Activated naive CD8-positive, alpha-beta T cell treated with anti-CD3 and anti-CD28 coated beads, Interleukin-2, amount 10 ng/mL, durations not matched to agents 7 days and 5 days (primary cell): ENCODE measurements at regions not wholly inside any gene's neighbourhood (a gene's known extent, or its start where the extent isn't known, plus 50 kb on each side); places are given as distances from the start of the nearest gene placed in this dataset.
A peak's percentile ranks its signal among the peaks of the same experiment; 100 is the strongest.

Experiments used
- ATAC-seq: fragments of 150-1000 bp; cut with Tn5 transposase; one replicate; pipeline ENCODE4 v1.10.0; 2021; ENCODE audit warnings: low read depth, moderate library complexity
- POLR2A ChIA-PET: fragments of 350-600 bp; sonication (Branson Sonifier 250); formaldehyde crosslinking; loops from one replicate; lab custom pipeline; 2021; ENCODE audit warnings: antibody characterized with exemption; lab: Charles Lee
- DNase-seq: peaks from one replicate; pipeline ENCODE4 v3.0.0; 2021
- H3K27ac Mint-ChIP-seq: one replicate; pipeline ENCODE4 v1.8.0; 2022; ENCODE audit warnings: mild to moderate bottlenecking, mixed read lengths
- H3K27me3 Mint-ChIP-seq: one replicate; pipeline ENCODE4 v1.8.0; 2022; ENCODE audit warnings: mild to moderate bottlenecking, moderate library complexity, mixed read lengths
- H3K36me3 Mint-ChIP-seq: one replicate; pipeline ENCODE4 v1.8.0; 2021; ENCODE audit warnings: mild to moderate bottlenecking, mixed read lengths
- H3K4me1 Mint-ChIP-seq: one replicate; pipeline ENCODE4 v1.8.0; 2021; ENCODE audit warnings: mixed read lengths
- H3K4me3 Mint-ChIP-seq: one replicate; pipeline ENCODE4 v1.8.0; 2022; ENCODE audit warnings: mild to moderate bottlenecking, moderate library complexity, mixed read lengths
- H3K9me3 Mint-ChIP-seq: one replicate; pipeline ENCODE4 v1.8.0; 2021; ENCODE audit warnings: mixed read lengths

DNA sequence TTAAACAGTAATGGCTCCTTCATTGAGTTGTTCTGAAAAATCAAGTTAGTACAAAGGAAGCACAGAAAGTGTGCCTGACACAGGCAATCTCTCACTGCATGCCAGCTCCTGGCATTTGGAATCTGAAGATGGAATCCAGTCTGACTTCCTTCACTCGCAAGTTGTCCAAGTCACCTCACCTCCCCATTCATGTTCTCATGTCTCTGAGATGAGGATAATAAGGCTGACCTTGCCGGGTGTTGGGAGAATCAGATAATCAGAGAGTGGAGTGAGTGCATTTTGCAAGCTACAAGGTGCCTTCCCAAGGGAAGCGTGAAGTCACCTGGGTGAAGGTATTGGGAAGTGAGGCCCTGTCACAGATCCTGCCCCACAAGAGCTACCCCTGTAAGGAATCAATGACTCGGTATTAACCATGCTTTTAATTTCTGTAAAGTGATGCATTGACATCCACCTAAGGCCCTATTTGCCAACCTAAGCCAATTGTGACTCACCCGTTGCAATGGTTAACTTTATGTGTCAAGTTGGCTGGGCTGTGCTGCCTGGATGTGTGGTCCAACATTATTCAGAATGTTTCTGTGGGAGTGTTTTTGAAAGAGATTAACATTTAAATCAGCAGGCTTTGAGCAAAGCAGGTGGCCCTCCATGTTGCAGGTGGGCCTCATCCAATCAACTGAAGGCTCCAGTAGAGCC is 62.5 kb upstream of the TARBP1 start:
- Mint-ChIP-seq H3K27ac (no peak overlapping the region), H3K9me3 (no peaks in the 10 kb centered on the region), H3K4me3 (no peak overlapping the region), H3K27me3 (no peaks in the 10 kb centered on the region), H3K36me3 (no peaks in the 10 kb centered on the region), H3K4me1 (peaks cover 34% of the 10 kb centered on the region)
- POLR2A ChIA-PET: no interaction called here
- ATAC-seq: no peak
- DNase-seq: no peak

DNA sequence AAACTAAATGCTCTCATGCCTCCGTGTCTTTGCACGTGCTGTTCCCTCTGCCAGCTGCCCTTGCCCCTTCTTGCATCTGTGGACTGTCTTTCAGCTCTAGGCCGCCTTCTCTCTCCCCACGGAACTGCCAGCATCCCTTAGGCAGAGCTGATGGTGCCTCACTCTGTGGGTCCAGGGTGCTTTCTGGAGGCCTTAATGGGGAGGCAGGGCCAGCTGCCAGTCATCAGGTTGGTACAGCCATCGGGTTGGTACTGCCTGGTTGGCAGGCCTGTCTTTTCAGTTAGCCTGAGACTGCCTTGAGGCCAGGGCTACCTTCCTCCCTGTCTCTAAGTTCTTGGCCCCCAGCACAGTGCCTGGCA is 61.4 kb upstream of the TARBP1 start:
- POLR2A ChIA-PET: interaction anchor here (0.8 kb wide), 1 partner anchor 10 kb away, joined by 3 read pairs; no protein-coding TSS in a partner anchor
- Mint-ChIP-seq H3K4me1 (peaks cover 28% of the 10 kb centered on the region), H3K4me3 (no peak overlapping the region), H3K9me3 (no peaks in the 10 kb centered on the region), H3K27ac (no peak overlapping the region), H3K27me3 (peaks cover 2% of the 10 kb centered on the region), H3K36me3 (no peaks in the 10 kb centered on the region)
- ATAC-seq (no peak), DNase-seq (no peak)

- no peaks in the 10 kb centered on the region for H3K36me3 Mint-ChIP-seq
- POLR2A ChIA-PET: interaction anchor here (0.8 kb wide), 1 partner anchor 10 kb away, joined by 3 read pairs; no protein-coding TSS in a partner anchor
- no peak for ATAC-seq
Measured at GRCh38 chr1:234539666-234540403, 60.9 kb upstream of the TARBP1 start.

DNA sequence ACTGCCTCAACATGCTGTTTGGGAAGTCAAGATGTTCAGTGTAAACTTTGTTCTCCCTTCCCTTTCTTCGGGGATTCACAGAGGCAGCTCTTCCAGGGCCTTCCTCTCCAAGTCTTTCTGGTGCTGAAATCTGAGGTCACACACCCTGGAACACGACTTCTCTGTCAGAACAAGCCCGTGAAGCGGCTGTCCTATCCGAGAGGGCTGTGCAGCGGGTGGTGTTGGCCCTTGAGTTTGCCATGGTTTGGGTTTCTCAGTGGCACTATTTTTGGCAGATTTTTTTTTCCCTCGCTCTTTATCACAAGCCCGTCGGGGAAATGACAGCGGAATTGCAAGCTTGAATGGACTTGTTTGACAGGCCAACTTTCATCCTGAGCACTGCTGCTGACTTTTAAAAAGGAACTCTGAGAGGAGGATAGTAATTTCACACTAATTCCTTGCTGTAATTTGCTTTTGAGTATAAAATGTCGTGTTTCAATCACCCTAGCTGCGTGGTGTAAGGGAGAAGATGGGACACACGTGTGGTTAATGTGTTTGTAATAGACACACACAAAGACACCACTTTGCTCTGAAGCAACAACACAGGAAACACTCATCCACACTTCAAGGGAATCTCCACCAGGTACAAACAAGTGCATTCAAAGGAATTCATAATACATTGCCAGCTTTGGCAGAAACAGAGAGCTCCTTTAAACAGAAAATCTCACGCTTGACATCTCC is 60.1 kb upstream of the TARBP1 start:
- POLR2A ChIA-PET: no interaction called here
- H3K4me3 Mint-ChIP-seq: no peak overlapping the region

More at GRCh38 chr1:234539666-234540403, 60.9 kb upstream of the TARBP1 start:
- no peaks in the 10 kb centered on the region for H3K9me3 Mint-ChIP-seq
- H3K27ac Mint-ChIP-seq: peak overlapping the region; percentile 8
- no peak overlapping the region for H3K4me3 Mint-ChIP-seq
- H3K27me3 Mint-ChIP-seq: peaks cover 2% of the 10 kb centered on the region
- H3K4me1 Mint-ChIP-seq: peaks cover 23% of the 10 kb centered on the region
- no peak for DNase-seq

GRCh38 chr1:234538062-234538731 is 59.2 kb upstream of the TARBP1 start:
- H3K27me3 Mint-ChIP-seq: peaks cover 2% of the 10 kb centered on the region
- no peaks in the 10 kb centered on the region for H3K9me3 Mint-ChIP-seq
- POLR2A ChIA-PET: no interaction called here
- peaks cover 8% of the 10 kb centered on the region for H3K4me1 Mint-ChIP-seq
- H3K36me3 Mint-ChIP-seq: no peaks in the 10 kb centered on the region
- ATAC-seq (no peak), DNase-seq (no peak)
- H3K27ac Mint-ChIP-seq: no peak overlapping the region
- no peak overlapping the region for H3K4me3 Mint-ChIP-seq

More for the DNA sequence above, 60.1 kb upstream of the TARBP1 start:
- Mint-ChIP-seq H3K27ac (peak overlapping the region; percentile 8), H3K9me3 (no peaks in the 10 kb centered on the region), H3K4me1 (peaks cover 16% of the 10 kb centered on the region), H3K36me3 (no peaks in the 10 kb centered on the region), H3K27me3 (peaks cover 2% of the 10 kb centered on the region)
- ATAC-seq: no peak
- no peak for DNase-seq

DNA sequence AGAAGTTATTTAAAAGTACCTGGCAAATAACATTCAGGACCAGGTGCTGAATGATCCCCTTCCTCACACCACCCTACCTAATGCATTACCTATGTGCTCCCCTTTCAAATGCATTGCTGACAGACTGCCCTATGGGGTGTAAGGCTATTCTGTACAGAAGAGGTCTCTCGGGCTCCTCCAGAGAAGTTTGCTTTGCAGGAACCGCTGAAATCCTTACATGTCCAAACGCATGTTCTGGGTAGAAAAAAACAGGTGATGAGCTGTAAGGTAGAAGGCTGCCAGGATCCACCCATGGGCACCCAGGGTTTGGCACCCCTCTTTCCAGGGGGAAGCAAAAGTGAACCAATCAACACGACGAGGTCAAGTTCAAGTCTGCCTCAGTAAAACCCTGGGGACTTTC is 58.3 kb upstream of the TARBP1 start:
- Mint-ChIP-seq H3K9me3 (no peaks in the 10 kb centered on the region), H3K4me1 (peaks cover 6% of the 10 kb centered on the region), H3K4me3 (no peak overlapping the region), H3K36me3 (no peaks in the 10 kb centered on the region), H3K27me3 (peaks cover 2% of the 10 kb centered on the region), H3K27ac (no peak overlapping the region)
- ATAC-seq (no peak), DNase-seq (no peak)
- POLR2A ChIA-PET: interaction anchor here (1.3 kb wide), 1 partner anchor 71 kb away, joined by 3 read pairs; no protein-coding TSS in a partner anchor

- no peaks in the 10 kb centered on the region for H3K9me3 Mint-ChIP-seq
- H3K4me1 Mint-ChIP-seq: peaks cover 6% of the 10 kb centered on the region
- no peaks in the 10 kb centered on the region for H3K36me3 Mint-ChIP-seq
- no peak for ATAC-seq
- POLR2A ChIA-PET: interaction anchor here (1.3 kb wide), 1 partner anchor 72 kb away, joined by 3 read pairs; no protein-coding TSS in a partner anchor
- H3K27ac Mint-ChIP-seq: no peak overlapping the region
- peaks cover 2% of the 10 kb centered on the region for H3K27me3 Mint-ChIP-seq
- DNase-seq: no peak
- no peak overlapping the region for H3K4me3 Mint-ChIP-seq
Measured at GRCh38 chr1:234536741-234537140, 57.8 kb upstream of the TARBP1 start.

GRCh38 chr1:234535763-234536515 is 57.0 kb upstream of the TARBP1 start:
- peaks cover 6% of the 10 kb centered on the region for H3K4me1 Mint-ChIP-seq
- no peaks in the 10 kb centered on the region for H3K36me3 Mint-ChIP-seq
- DNase-seq (peak; percentile 10), ATAC-seq (no peak)
- peaks cover 2% of the 10 kb centered on the region for H3K27me3 Mint-ChIP-seq
- no peaks in the 10 kb centered on the region for H3K9me3 Mint-ChIP-seq
- H3K4me3 Mint-ChIP-seq: no peak overlapping the region
- POLR2A ChIA-PET: interaction anchor here (0.6 kb wide), 1 partner anchor 550 kb away, joined by 4 read pairs; no protein-coding TSS in a partner anchor
- H3K27ac Mint-ChIP-seq: no peak overlapping the region

DNA sequence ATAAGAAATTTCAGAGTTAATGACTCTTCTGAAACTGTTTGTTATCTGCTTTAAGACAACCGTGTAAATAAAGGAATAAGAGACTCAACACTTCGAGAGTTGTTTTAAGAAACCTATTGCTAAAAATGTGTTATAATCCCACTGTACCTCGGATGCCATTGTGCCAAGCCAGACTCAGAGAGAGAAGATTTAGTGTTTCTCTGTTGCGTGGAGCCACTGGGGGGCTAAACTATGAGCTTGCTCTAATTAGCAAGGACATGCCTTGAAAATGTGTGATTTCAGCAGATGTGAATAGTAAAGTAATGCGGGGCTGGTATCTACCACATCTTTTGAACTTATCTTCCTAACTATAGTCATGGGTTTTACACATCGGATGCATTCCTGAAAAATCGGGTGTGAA is 56.2 kb upstream of the TARBP1 start:
- Mint-ChIP-seq H3K9me3 (no peaks in the 10 kb centered on the region), H3K27ac (no peak overlapping the region), H3K4me1 (peaks cover 6% of the 10 kb centered on the region), H3K27me3 (peaks cover 2% of the 10 kb centered on the region), H3K4me3 (no peak overlapping the region), H3K36me3 (no peaks in the 10 kb centered on the region)
- ATAC-seq (no peak), DNase-seq (no peak)
- POLR2A ChIA-PET: no interaction called here

- H3K27me3 Mint-ChIP-seq: peaks cover 2% of the 10 kb centered on the region
- H3K36me3 Mint-ChIP-seq: no peaks in the 10 kb centered on the region
- POLR2A ChIA-PET: no interaction called here
- no peak overlapping the region for H3K27ac Mint-ChIP-seq
- ATAC-seq (no peak), DNase-seq (no peak)
- no peaks in the 10 kb centered on the region for H3K9me3 Mint-ChIP-seq
- H3K4me1 Mint-ChIP-seq: peaks cover 10% of the 10 kb centered on the region
- H3K4me3 Mint-ChIP-seq: no peak overlapping the region
Measured at GRCh38 chr1:234533975-234534876, 55.2 kb upstream of the TARBP1 start.

DNA sequence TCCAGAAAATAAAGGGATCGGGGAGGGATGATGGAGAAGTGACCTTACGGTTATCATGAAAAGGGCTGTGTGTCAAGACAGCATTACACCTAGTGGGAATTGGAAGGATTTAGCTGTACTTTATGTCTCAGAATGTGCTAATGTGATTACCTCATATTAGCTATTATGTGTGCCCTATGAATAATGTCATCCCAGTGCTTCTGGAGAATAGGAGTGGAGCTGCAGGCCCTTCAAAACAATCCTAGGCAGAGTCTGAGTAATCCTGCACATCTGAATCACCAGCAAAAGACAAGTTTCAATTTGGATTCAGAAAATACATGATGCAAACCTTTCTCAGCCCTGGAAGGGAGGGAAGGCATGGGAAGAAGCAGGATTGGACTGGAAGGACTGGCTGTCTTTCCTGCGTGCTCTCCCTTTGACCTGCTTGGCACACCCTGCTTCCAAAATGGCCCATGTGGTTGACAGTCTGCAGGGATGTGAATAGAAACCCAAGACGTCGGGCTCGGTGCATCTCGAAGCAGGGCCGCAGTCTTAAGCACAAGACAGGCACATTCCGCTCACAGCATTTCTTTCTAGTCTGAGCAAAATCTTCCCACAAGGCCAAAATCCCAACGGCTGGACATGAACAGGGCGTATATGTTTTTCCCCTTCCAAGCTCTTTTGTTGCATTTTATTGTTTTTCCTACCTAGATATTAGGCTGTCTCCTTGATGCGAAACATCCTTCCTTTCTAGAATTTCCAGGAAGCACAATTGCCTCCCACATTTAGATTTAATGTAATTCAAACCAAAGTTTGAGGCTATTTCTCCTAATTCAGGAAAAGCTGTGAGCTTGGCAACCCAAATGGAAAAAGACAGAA is 54.3 kb upstream of the TARBP1 start:
- H3K4me3 Mint-ChIP-seq: no peak overlapping the region
- no peak overlapping the region for H3K27ac Mint-ChIP-seq
- peaks cover 2% of the 10 kb centered on the region for H3K27me3 Mint-ChIP-seq
- DNase-seq (peak; percentile 6), ATAC-seq (no peak)
- H3K36me3 Mint-ChIP-seq: no peaks in the 10 kb centered on the region
- H3K4me1 Mint-ChIP-seq: peaks cover 17% of the 10 kb centered on the region
- no peaks in the 10 kb centered on the region for H3K9me3 Mint-ChIP-seq
- POLR2A ChIA-PET: no interaction called here
